Liver (tissue), 8 donors: ENCODE measurements at regions not wholly inside any gene's neighbourhood (a gene's known extent, or its start where the extent isn't known, plus 50 kb on each side); places are given as distances from the start of the nearest gene placed in this dataset.

Experiments used
- DNase-seq: peaks from one replicate; pipeline ENCODE4 v3.0.0-alpha.2; 2017; ENCODE audit warnings: low spot score
- H3K27ac ChIP-seq, 2 donors: one replicate each; pipeline ENCODE4 v1.7.0; 2013; ENCODE audit warnings: inconsistent platforms in 2 of 2, low read length in 2 of 2, control low read depth in 1 of 2, low read depth in 1 of 2, mild to moderate bottlenecking in 1 of 2
- H3K27me3 ChIP-seq, 4 donors: one replicate each; pipeline versions ENCODE4 v1.6.1 to v1.7.0; 2013; ENCODE audit warnings: low read length in 3 of 4, inconsistent platforms in 1 of 4, mild to moderate bottlenecking in 1 of 4, moderate library complexity in 1 of 4; ENCODE audit not compliant: control insufficient read depth in 4 of 4, insufficient read depth in 4 of 4
- H3K36me3 ChIP-seq, 4 donors: one replicate each; pipeline versions ENCODE4 v1.6.1 to v1.7.0; 2013; ENCODE audit warnings: low read length in 3 of 4, mild to moderate bottlenecking in 3 of 4, low read depth in 1 of 4, moderate library complexity in 1 of 4; ENCODE audit not compliant: control insufficient read depth in 4 of 4, insufficient read depth in 3 of 4
- H3K4me1 ChIP-seq, 4 donors: one replicate each; pipeline versions ENCODE4 v1.6.1 to v1.7.0; 2013; ENCODE audit warnings: low read length in 3 of 4, mild to moderate bottlenecking in 3 of 4, moderate library complexity in 1 of 4; ENCODE audit not compliant: control insufficient read depth in 4 of 4, insufficient read depth in 4 of 4
- H3K4me3 ChIP-seq, 3 donors: one replicate each; pipeline versions ENCODE4 v1.6.1 to v1.7.0; 2013; ENCODE audit warnings: low read length in 3 of 3, control low read depth in 1 of 3, low read depth in 1 of 3, mild to moderate bottlenecking in 1 of 3
- H3K9ac ChIP-seq, 2 donors: one replicate each; pipeline ENCODE4 v1.7.0; 2013; ENCODE audit warnings: low read length in 2 of 2, mild to moderate bottlenecking in 2 of 2, moderate library complexity in 2 of 2, control low read depth in 1 of 2, low read depth in 1 of 2
- H3K9me3 ChIP-seq, 4 donors: one replicate each; pipeline versions ENCODE4 v1.6.1 to v1.7.0; 2013; ENCODE audit warnings: low read length in 3 of 4; ENCODE audit not compliant: control insufficient read depth in 4 of 4
- CTCF ChIP-seq: fragments of 150-350 bp; IDR thresholded peaks from 2 replicates; pipeline ENCODE4 v1.5.1; 2017; ENCODE audit warnings: improper control_type of control experiment, low read depth, low read length; ENCODE audit not compliant: missing input control
- EGR1 ChIP-seq, 2 donors: IDR thresholded peaks; 2 replicates each; pipeline ENCODE4 v1.6.1; 2016 to 2018; ENCODE audit warnings: antibody characterized with exemption in 2 of 2, low read depth in 2 of 2
- FOXA1 ChIP-seq: IDR thresholded peaks from 2 replicates; pipeline ENCODE4 v1.6.1; 2016; ENCODE audit warnings: antibody characterized with exemption
- HNF4G ChIP-seq: IDR thresholded peaks from 2 replicates; pipeline ENCODE4 v1.6.1; 2016; ENCODE audit warnings: antibody characterized with exemption
- MAX ChIP-seq: IDR thresholded peaks from 2 replicates; pipeline ENCODE4 v1.6.1; 2016; ENCODE audit warnings: antibody characterized with exemption
- NR2F2 ChIP-seq: IDR thresholded peaks from 2 replicates; pipeline ENCODE4 v1.6.1; 2016; ENCODE audit warnings: antibody characterized with exemption
- RAD21 ChIP-seq, 2 donors: IDR thresholded peaks; 2 replicates each; pipeline ENCODE4 v1.6.1; 2016; ENCODE audit warnings: antibody characterized with exemption in 2 of 2, mild to moderate bottlenecking in 2 of 2
- REST ChIP-seq: IDR thresholded peaks from 2 replicates; pipeline ENCODE4 v1.6.1; 2016; ENCODE audit warnings: antibody characterized with exemption, mild to moderate bottlenecking
- TAF1 ChIP-seq: conservative IDR thresholded peaks from 2 replicates; pipeline ENCODE4 v1.6.1; 2016; ENCODE audit warnings: antibody characterized with exemption, mild to moderate bottlenecking
- WGBS: extraction: QIAGEN DNeasy Blood & Tissue Kit; methylation state at CpG from one replicate; pipeline ENCODE4 v1.1.7; 2013; 5-methylcytosine and 5-hydroxymethylcytosine counted together
- donor health status: healthy.
- donor health status: healthy.
- donor health status: healthy.
- donor health status: healthy.
- donor health status: healthy.

GRCh38 chr12:66753810-66754209, 74.9 kb upstream of the GRIP1 start:
- Histone ChIP-seq H3K27me3 (peaks cover 0 to 4% (median 2%) of the 10 kb centered on the region in 4 donors), H3K36me3 (no peaks in the 10 kb centered on the region), H3K4me3 (no peak overlapping the region), H3K9me3 (peaks cover 0 to 4% (median 0%) of the 10 kb centered on the region in 4 donors), H3K9ac (no peak overlapping the region), H3K4me1 (no peaks in the 10 kb centered on the region), H3K27ac (no peak overlapping the region)
- TF ChIP-seq REST (no peak), MAX (no peak), EGR1 (IDR thresholded peaks at IDR 0.05; ENCODE audit: low read depth in 2 of 2) (no peak)
- DNase-seq: no peak
- 77% methylated on average over 1 of the region's 1 CpG for WGBS

- peaks cover 0 to 4% (median 0%) of the 10 kb centered on the region in 4 donors for H3K9me3 ChIP-seq
- H3K4me1 ChIP-seq: no peaks in the 10 kb centered on the region
- no peak overlapping the region for H3K9ac ChIP-seq
- no peak overlapping the region for H3K4me3 ChIP-seq
- no peak for DNase-seq
- WGBS: 80% methylated on average over 2 of the region's 2 CpGs
- H3K27ac ChIP-seq: no peak overlapping the region
- TF ChIP-seq RAD21 (IDR thresholded peaks at IDR 0.05) (no peak), CTCF (no peak), TAF1 (no peak), FOXA1 (no peak), NR2F2 (no peak), HNF4G (no peak), REST (no peak)
- peaks cover 0 to 3% (median 0%) of the 10 kb centered on the region in 4 donors for H3K27me3 ChIP-seq
- no peaks in the 10 kb centered on the region for H3K36me3 ChIP-seq
Measured at GRCh38 chr12:66755727-66756395, 77.0 kb upstream of the GRIP1 start.
